Sigmoid colon (tissue), 6 donors: ENCODE measurements at regions not wholly inside any gene's neighbourhood (a gene's known extent, or its start where the extent isn't known, plus 50 kb on each side); places are given as distances from the start of the nearest gene placed in this dataset.
"Not testable (repeated sequence)": the region's sequence is repeated elsewhere in the genome, so short reads cannot be mapped to it uniquely, and the experiment has no call there.

Experiments
- DNase-seq: peaks from one replicate; pipeline ENCODE4 v3.0.0-alpha.2; 2019
- H3K27ac ChIP-seq, 4 donors: fragments of 200-600 bp; sonication (generic); one replicate each; pipeline ENCODE4 v1.5.1; 2016 to 2019; ENCODE audit warnings: mild to moderate bottlenecking in 1 of 4
- H3K27me3 ChIP-seq, 3 donors: fragments of 200-600 bp; sonication (generic); one replicate each; pipeline ENCODE4 v1.5.1; 2019; ENCODE audit warnings: mild to moderate bottlenecking in 1 of 3
- H3K36me3 ChIP-seq, 4 donors: fragments of 200-600 bp; sonication (generic); one replicate each; pipeline ENCODE4 v1.5.1; 2016 to 2019
- H3K4me1 ChIP-seq, 4 donors: fragments of 200-600 bp; sonication (generic); one replicate each; pipeline ENCODE4 v1.5.1; 2017 to 2019
- H3K4me3 ChIP-seq, 4 donors: fragments of 200-600 bp; sonication (generic); one replicate each; pipeline ENCODE4 v1.5.1; 2017 to 2019; ENCODE audit warnings: mild to moderate bottlenecking in 2 of 4, moderate library complexity in 1 of 4
- H3K9me3 ChIP-seq, 4 donors: fragments of 200-600 bp in 3 of 4; sonication (generic) in 3 of 4; one replicate each; pipeline versions ENCODE4 v1.5.1 to v1.6.1; 2013 to 2019
- CTCF ChIP-seq, 4 experiments: fragments of 450-650 bp in 3 of 4; fragments of 200-600 bp in 1 of 4; IDR thresholded peaks; one replicate each; pipeline ENCODE4 v1.5.1; 2016 to 2019; ENCODE audit warnings: antibody characterized with exemption in 4 of 4, mild to moderate bottlenecking in 3 of 4, moderate library complexity in 2 of 4
- EP300 ChIP-seq, 4 donors: sonication (generic); formaldehyde crosslinking; IDR thresholded peaks; one replicate each; pipeline ENCODE4 v1.6.1; 2017; ENCODE audit warnings: antibody characterized with exemption in 4 of 4
- POLR2A ChIP-seq, 2 donors: fragments of 450-650 bp; IDR thresholded peaks; one replicate each; pipeline ENCODE4 v1.6.1; 2016; ENCODE audit warnings: antibody characterized with exemption in 2 of 2, mild to moderate bottlenecking in 2 of 2, moderate library complexity in 2 of 2
- POLR2AphosphoS5 ChIP-seq, 4 donors: sonication (generic); formaldehyde crosslinking; IDR thresholded peaks; one replicate each; pipeline ENCODE4 v1.6.1; 2017; ENCODE audit warnings: antibody characterized with exemption in 4 of 4
- WGBS, 2 donors: extraction: QIAGEN DNeasy Blood & Tissue Kit; methylation state at CpG; one replicate each; pipeline ENCODE4 v1.1.7; 2013; 5-methylcytosine and 5-hydroxymethylcytosine counted together
- intact Hi-C: fragments of 100-400 bp; cut with DNase I; formaldehyde crosslinking; loops from one replicate; pipeline ENCODE4 v1.15.1; 2023
- donor health status: healthy with polysubstance abuse.
- donor health status: healthy.

DNA sequence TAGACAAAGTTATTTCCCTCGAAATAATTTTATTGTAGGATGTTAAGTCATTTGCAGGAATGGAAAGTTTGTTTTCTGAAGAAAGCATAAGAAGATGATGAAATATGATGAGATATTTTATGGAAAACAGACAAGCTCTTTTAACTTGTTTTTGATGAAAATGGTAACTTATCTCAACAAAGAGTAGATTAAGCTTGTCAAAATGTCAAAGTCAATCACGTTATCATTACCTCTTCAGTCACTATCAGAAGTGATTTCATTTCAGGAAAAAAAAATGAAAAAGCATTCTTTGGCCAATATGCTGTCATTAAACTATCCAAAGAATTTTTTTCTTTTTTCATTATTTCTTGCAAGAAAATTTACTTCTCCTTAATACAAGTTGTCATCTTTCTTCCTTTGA lies 221.0 kb upstream of the ANKRD50 start:
- Histone ChIP-seq H3K27ac (no peak overlapping the region), H3K9me3 (no peaks in the 10 kb centered on the region), H3K27me3 (no peaks in the 10 kb centered on the region), H3K4me1 (peaks cover 0 to 14% (median 12%) of the 10 kb centered on the region in 4 donors), H3K4me3 (no peak overlapping the region), H3K36me3 (no peaks in the 10 kb centered on the region)
- 78 to 85% methylated on average over 2 of the region's 2 CpGs for whole genome bisulfite sequencing, 2 donors
- TF ChIP-seq POLR2A (IDR thresholded peaks at IDR 0.05), result no peak
- TF ChIP-seq POLR2AphosphoS5 (IDR thresholded peaks at IDR 0.05), result no peak
- no peak for TF ChIP-seq CTCF (IDR thresholded peaks at IDR 0.05)
- TF ChIP-seq EP300 (IDR thresholded peaks at IDR 0.05), result no peak
- intact Hi-C loops, result no loop called here
- DNase-seq, result no peak

- no peaks in the 10 kb centered on the region for H3K9me3 ChIP-seq
- no peak for DNase-seq
- peaks cover 0 to 14% (median 12%) of the 10 kb centered on the region in 4 donors for H3K4me1 ChIP-seq
- H3K27ac ChIP-seq, result no peak overlapping the region
- intact Hi-C loops, result no loop called here
- TF ChIP-seq CTCF (IDR thresholded peaks at IDR 0.05) (no peak), EP300 (IDR thresholded peaks at IDR 0.05) (no peak), POLR2AphosphoS5 (IDR thresholded peaks at IDR 0.05) (no peak)
- no peaks in the 10 kb centered on the region for H3K36me3 ChIP-seq
- H3K27me3 ChIP-seq, result no peaks in the 10 kb centered on the region
- 74 to 89% methylated on average over 1 of the region's 1 CpG for WGBS, 2 donors
- no peak overlapping the region for H3K4me3 ChIP-seq
These were observed 219.9 kb upstream of the ANKRD50 start for GRCh38 chr4:124932447-124932846.

DNA sequence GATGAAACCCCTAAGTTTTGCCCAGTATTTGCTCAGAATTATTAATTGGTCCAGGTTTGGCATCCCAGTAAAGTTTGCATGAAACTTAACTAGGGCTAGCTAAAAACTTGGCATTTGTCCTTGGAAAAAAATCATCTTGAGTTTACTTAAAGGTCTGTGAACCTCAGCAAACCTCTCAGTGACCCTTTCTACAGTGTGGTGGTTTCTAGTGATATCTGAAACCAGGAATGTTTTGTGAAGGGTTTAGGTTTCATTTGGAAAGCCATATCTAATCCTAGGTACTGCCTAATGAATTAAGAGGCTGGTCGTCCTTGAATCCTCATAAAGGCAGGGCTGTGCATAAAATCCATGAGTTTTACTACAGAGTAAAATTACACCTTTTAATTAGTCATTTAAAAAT lies 218.5 kb upstream of the ANKRD50 start:
- no peaks in the 10 kb centered on the region for H3K27me3 ChIP-seq
- no peak for TF ChIP-seq POLR2AphosphoS5 (IDR thresholded peaks at IDR 0.05)
- TF ChIP-seq POLR2A (IDR thresholded peaks at IDR 0.05), result no peak
- TF ChIP-seq CTCF (IDR thresholded peaks at IDR 0.05), result no peak
- no peak for TF ChIP-seq EP300 (IDR thresholded peaks at IDR 0.05)
- 47 to 53% methylated on average over 1 of the region's 1 CpG for WGBS, 2 donors
- intact Hi-C loops, result no loop called here
- H3K9me3 ChIP-seq, result no peaks in the 10 kb centered on the region
- H3K36me3 ChIP-seq, result no peaks in the 10 kb centered on the region
- peaks cover 0 to 7% (median 4%) of the 10 kb centered on the region in 4 donors for H3K4me1 ChIP-seq
- H3K27ac ChIP-seq, result no peak overlapping the region
- no peak overlapping the region for H3K4me3 ChIP-seq
- DNase-seq, result no peak

GRCh38 chr4:124922748-124923147 lies 210.2 kb upstream of the ANKRD50 start:
- H3K27me3 ChIP-seq, H3K4me1 ChIP-seq, intact Hi-C loops, H3K4me3 ChIP-seq, H3K27ac ChIP-seq, H3K36me3 ChIP-seq, H3K9me3 ChIP-seq, DNase-seq: not testable (repeated sequence)
- WGBS, 2 donors, result 91 to 93% methylated on average over 12 of the region's 12 CpGs

GRCh38 chr4:124918559-124919122 lies 206.1 kb upstream of the ANKRD50 start:
- TF ChIP-seq CTCF (IDR thresholded peaks at IDR 0.05), result no peak
- TF ChIP-seq EP300 (IDR thresholded peaks at IDR 0.05), result no peak
- TF ChIP-seq POLR2A (IDR thresholded peaks at IDR 0.05), result no peak
- no peak for TF ChIP-seq POLR2AphosphoS5 (IDR thresholded peaks at IDR 0.05)
- no peaks in the 10 kb centered on the region for H3K27me3 ChIP-seq
- no peaks in the 10 kb centered on the region for H3K36me3 ChIP-seq
- no peak for DNase-seq
- no peaks in the 10 kb centered on the region for H3K9me3 ChIP-seq
- intact Hi-C loops, result no loop called here
- no peaks in the 10 kb centered on the region for H3K4me1 ChIP-seq
- H3K27ac ChIP-seq, result no peak overlapping the region
- no peak overlapping the region for H3K4me3 ChIP-seq
- WGBS, 2 donors, result 83 to 87% methylated on average over 3 of the region's 3 CpGs
